Brain microvascular endothelial cell (primary cell): ENCODE measurements at regions not wholly inside any gene's neighbourhood (a gene's known extent, or its start where the extent isn't known, plus 50 kb on each side); places are given as distances from the start of the nearest gene placed in this dataset.
"Not testable (repeated sequence)": the region's sequence is repeated elsewhere in the genome, so short reads cannot be mapped to it uniquely, and the experiment has no call there.

ENCODE experiments used
- DNase-seq: peaks from one replicate; pipeline ENCODE4 v3.0.0-alpha.2; 2020
- H3K27ac ChIP-seq: fragments of 250-450 bp; sonication (Bioruptor Pico); 2 replicates; pipeline ENCODE4 v1.5.1; 2020; ENCODE audit warnings: mild to moderate bottlenecking, moderate library complexity
- H3K27me3 ChIP-seq: fragments of 250-450 bp; sonication (Bioruptor Pico); replicated peaks from 2 replicates; pipeline ENCODE4 v1.5.1; 2020; ENCODE audit warnings: mild to moderate bottlenecking
- H3K36me3 ChIP-seq: fragments of 250-450 bp; sonication (Bioruptor Pico); replicated peaks from 2 replicates; pipeline ENCODE4 v1.5.1; 2020; ENCODE audit warnings: mild to moderate bottlenecking
- H3K4me3 ChIP-seq: 2 replicates; pipeline ENCODE4 v1.5.1; 2011; ENCODE audit warnings: low read depth, mild to moderate bottlenecking, control low read depth, low read length, moderate library complexity
- in situ Hi-C: cut with HindIII; loops from 2 replicates; pipeline ENCODE4 v1.10.0; 2017; ENCODE audit warnings: low sequenced_read_pairs, low pct_ligation_motif_present
- TF ChIP-seq, protein P1 (sequence below): IDR thresholded peaks from 2 replicates; pipeline ENCODE4 v1.5.1; 2011; ENCODE audit warnings: low read depth, mild to moderate bottlenecking, moderate library complexity, low read length, control low read depth, inconsistent platforms; ENCODE audit errors: missing control alignments

DNA sequence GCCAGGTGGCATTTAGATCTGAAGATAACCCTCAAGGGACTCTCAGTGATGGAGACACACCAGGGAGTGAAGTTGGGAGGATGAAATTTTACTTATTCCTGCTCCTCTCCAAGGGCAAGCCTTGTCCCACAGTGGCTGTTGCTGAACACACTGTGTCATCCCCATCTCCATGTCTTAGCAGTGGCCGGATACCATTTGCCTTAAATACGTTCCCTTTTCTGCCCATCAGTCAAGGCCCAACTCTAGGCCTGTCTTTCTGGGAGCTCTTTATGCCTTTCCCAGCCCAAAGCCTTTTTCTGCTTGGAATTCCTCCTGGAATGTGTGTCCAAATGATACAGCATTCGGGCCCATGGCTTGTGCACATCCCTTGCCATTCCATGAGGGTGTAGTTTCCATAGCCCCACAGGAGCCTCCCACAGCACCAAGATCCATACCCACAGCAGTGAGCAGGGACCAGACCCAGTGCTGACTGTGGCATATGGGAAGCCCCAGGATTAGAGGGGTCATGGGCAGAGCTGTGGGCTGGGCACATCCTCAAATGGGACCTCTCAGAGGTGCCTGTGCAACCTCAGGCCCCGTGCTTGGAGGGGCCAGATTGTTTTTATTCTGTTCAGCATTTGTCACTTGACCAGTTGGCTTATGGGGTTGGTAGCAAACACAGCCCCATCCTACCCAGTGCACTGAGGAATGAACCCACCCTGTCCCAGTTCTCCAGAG, 63.7 kb upstream of the PRR23C start:
- TF ChIP-seq, protein P1, sequence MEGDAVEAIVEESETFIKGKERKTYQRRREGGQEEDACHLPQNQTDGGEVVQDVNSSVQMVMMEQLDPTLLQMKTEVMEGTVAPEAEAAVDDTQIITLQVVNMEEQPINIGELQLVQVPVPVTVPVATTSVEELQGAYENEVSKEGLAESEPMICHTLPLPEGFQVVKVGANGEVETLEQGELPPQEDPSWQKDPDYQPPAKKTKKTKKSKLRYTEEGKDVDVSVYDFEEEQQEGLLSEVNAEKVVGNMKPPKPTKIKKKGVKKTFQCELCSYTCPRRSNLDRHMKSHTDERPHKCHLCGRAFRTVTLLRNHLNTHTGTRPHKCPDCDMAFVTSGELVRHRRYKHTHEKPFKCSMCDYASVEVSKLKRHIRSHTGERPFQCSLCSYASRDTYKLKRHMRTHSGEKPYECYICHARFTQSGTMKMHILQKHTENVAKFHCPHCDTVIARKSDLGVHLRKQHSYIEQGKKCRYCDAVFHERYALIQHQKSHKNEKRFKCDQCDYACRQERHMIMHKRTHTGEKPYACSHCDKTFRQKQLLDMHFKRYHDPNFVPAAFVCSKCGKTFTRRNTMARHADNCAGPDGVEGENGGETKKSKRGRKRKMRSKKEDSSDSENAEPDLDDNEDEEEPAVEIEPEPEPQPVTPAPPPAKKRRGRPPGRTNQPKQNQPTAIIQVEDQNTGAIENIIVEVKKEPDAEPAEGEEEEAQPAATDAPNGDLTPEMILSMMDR, result no peak
- DNase-seq, result no peak
- H3K27me3 ChIP-seq, result peaks cover 2% of the 10 kb centered on the region
- no peak overlapping the region for H3K27ac ChIP-seq
- in situ Hi-C loops, result no loop called here
- H3K36me3 ChIP-seq, result no peaks in the 10 kb centered on the region
- no peak overlapping the region for H3K4me3 ChIP-seq

DNA sequence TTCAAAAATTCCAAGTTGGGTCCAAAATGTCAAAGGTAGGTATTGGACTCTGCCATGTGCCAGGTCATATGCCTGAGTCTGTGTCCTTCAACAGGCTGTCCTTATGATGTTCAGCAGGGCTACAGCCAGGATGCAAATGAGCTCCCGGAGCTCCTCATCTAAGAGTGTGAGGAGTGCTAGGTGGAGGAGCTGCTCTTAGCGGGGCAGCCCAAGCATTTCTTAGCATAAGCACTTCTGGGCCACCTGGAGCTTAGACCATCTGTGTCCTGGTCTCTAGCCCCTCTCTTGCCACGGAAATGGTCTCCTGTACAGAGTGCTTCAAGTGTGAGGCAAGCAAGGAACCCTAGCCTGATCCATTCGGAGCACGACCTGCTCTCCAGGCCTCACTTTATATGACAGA, 64.6 kb upstream of the PRR23C start:
- no peak overlapping the region for H3K4me3 ChIP-seq
- peaks cover 2% of the 10 kb centered on the region for H3K27me3 ChIP-seq
- in situ Hi-C loops, result no loop called here
- no peak overlapping the region for H3K27ac ChIP-seq
- DNase-seq, result no peak
- H3K36me3 ChIP-seq, result no peaks in the 10 kb centered on the region
- TF ChIP-seq, protein P1, result no peak

GRCh38 chr3:139110072-139110830, 65.6 kb upstream of the PRR23C start:
- Histone ChIP-seq H3K27me3 (peaks cover 2% of the 10 kb centered on the region), H3K4me3 (no peak overlapping the region), H3K27ac (no peak overlapping the region), H3K36me3 (no peaks in the 10 kb centered on the region)
- in situ Hi-C loops, result loop anchor here (10.0 kb wide), 1 partner anchor 205 kb away; no protein-coding TSS in a partner anchor
- no peak for DNase-seq
- TF ChIP-seq, protein P1, result no peak

DNA sequence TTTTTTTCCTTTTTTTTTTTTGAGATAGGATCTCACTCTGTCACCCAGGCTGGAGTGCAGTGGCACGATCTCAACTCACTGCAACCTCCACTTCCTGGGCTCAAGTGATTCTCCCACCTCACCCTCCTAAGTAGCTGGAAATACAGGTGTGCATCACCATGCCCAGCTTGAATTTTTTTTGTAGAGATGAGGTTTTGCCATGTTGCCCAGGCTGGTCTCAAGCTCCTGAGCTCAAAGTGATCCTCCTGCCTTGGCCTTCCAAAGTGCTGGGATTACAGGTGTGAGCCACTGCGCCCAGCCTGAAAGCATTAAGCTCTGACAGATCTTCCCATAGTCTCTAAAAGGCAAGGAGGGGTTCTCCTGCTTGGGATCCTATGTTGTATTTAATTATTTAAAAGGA, 66.2 kb upstream of the PRR23C start:
- DNase-seq, H3K27me3 ChIP-seq, H3K4me3 ChIP-seq, H3K27ac ChIP-seq, H3K36me3 ChIP-seq: not testable (repeated sequence)
- in situ Hi-C loops, result loop anchor here (10.0 kb wide), 1 partner anchor 204 kb away; no protein-coding TSS in a partner anchor

DNA sequence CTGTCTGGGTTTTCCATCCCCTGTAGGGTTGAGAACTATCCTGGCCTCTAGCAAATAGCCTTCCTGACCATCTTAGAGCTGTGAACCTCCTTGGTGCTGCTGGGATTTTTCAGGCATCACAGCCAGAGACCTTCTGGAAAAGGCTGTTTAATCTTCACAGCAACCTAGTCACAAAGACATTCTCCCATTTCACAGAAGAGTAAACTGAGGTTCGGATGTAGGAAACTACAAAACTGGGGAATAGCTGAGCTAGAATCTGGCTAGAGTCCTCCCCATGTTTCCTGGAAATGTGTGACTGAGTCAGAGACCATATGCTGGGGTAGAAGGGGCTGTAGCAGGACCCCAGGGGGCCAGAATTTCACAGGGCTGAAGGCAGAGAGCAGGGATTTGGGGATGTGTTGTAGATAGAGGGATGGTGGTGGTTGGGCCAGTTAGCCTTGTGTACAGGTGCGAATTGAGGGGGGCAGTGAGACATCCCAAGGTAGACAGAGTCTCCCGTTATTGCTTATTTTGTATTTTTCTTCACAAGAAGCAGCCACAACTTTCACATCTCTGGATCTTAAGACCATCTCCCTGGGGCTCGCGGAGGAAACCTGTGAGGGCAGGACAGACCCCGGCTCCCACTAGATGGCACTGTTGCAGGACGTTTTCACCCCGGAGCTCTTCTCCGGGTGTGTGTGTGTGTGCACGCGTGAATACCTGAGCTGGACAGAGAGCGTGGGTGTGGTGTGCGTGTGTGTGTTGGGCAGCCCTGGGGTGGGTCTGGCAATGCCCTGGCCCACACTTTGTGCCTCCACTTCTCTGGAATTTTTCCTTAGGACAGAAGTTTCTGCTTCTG, 66.9 kb upstream of the PRR23C start:
- Histone ChIP-seq H3K27ac (no peak overlapping the region), H3K4me3 (no peak overlapping the region), H3K36me3 (no peaks in the 10 kb centered on the region), H3K27me3 (peaks cover 2% of the 10 kb centered on the region)
- TF ChIP-seq, protein P1, result peak; percentile 92
- in situ Hi-C loops, result loop anchor here (10.0 kb wide), 1 partner anchor 203 kb away; no protein-coding TSS in a partner anchor
- DNase-seq, result peak; percentile 55

- H3K36me3 ChIP-seq, result no peaks in the 10 kb centered on the region
- TF ChIP-seq, protein P1, result no peak
- in situ Hi-C loops, result loop anchor here (10.0 kb wide), 1 partner anchor 203 kb away; no protein-coding TSS in a partner anchor
- H3K27me3 ChIP-seq, result peaks cover 2% of the 10 kb centered on the region
- DNase-seq, result no peak
- H3K4me3 ChIP-seq, result no peak overlapping the region
- H3K27ac ChIP-seq, result no peak overlapping the region
These were observed 67.5 kb upstream of the PRR23C start for GRCh38 chr3:139112230-139112558.
